ENCODE measurements at regions not wholly inside any gene's neighbourhood (a gene's known extent, or its start where the extent isn't known, plus 50 kb on each side); places are given as distances from the start of the nearest gene placed in this dataset.

DNA sequence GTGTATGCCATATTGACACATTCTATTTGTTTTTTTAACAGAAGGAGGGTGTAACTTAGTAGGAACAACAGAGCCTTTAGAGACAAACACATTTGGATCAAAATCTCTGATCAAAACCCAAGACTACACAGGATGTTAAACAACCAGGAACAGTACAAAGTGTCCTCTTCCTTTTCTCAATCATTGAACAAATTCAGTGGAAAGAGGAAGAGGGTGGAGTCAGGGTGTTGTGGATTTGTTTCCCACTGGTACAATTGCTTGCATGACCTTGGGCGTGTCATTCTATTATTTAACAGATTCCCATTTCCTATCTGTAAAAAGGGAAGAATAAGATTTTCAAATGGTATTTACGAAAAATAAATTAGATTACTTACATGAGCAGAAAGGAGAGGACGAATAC, 1162.8 kb upstream of the PRKX start:
- no peak for TF ChIP-seq POLR2AphosphoS5 (IDR thresholded peaks at IDR 0.05; ENCODE audit: low read depth, low read length)
- TF ChIP-seq PAX5 (IDR thresholded peaks at IDR 0.05; ENCODE audit: insufficient read depth, low read length, severe bottlenecking), result no peak
- no peak for TF ChIP-seq SPI1 (IDR thresholded peaks at IDR 0.05; ENCODE audit: low read depth, low read length)
- no peak for TF ChIP-seq POLR2A (IDR thresholded peaks at IDR 0.05; ENCODE audit: low read depth, low read length)
- no peak for TF ChIP-seq TAF1 (IDR thresholded peaks at IDR 0.05; ENCODE audit: low read depth, low read length)

Measured in GM12891 (cell line).